ENCODE measurements at regions not wholly inside any gene's neighbourhood (a gene's known extent, or its start where the extent isn't known, plus 50 kb on each side); places are given as distances from the start of the nearest gene placed in this dataset.

DNA sequence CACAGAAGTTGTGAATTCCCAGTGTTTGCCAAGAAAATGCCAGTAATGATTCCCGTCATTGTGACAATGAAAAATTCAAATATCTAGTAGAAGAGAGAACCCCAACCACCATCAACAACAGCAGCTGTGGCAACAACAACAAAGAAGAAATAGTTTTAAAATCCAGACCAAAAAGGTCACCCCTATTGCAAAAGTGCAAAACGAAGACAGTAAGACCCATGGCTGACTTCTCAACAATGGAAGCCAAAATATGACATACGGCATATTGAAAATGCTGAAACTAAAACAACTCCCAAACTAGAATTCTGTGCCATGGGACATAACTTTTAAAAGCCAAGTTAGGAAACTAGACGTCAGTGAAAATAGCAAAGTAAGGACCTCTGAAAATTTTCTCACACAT, 270.6 kb downstream of the IRX2 start:
- TF ChIP-seq CTCF (IDR thresholded peaks at IDR 0.05) (no peak), POLR2A (IDR thresholded peaks at IDR 0.05) (no peak)

Measured in body of pancreas (tissue), 4 donors.